ENCODE measurements at regions not wholly inside any gene's neighbourhood (a gene's known extent, or its start where the extent isn't known, plus 50 kb on each side); places are given as distances from the start of the nearest gene placed in this dataset.

- POLR2A ChIA-PET: no interaction called here
- CTCF ChIA-PET: no interaction called here
- TF ChIP-seq FOXM1 (IDR thresholded peaks at IDR 0.05; ENCODE audit: borderline replicate concordance): no peak
- DNase-seq (ENCODE audit: extremely low spot score): no peak
These were observed 84.9 kb upstream of the CEP78 start for GRCh38 chr9:78150983-78151356.

GRCh38 chr9:78150312-78150982 is 85.4 kb upstream of the CEP78 start:
- CTCF ChIA-PET: no interaction called here
- TF ChIP-seq HDGF (IDR thresholded peaks at IDR 0.05; ENCODE audit: borderline replicate concordance) (no peak), NFRKB (IDR thresholded peaks at IDR 0.05) (no peak), FOXK2 (IDR thresholded peaks at IDR 0.05) (no peak), ELF4 (IDR thresholded peaks at IDR 0.05) (no peak), ZNF384 (IDR thresholded peaks at IDR 0.05) (no peak), BHLHE40 (IDR thresholded peaks at IDR 0.05; ENCODE audit: borderline replicate concordance) (no peak), CTBP1 (IDR thresholded peaks at IDR 0.05; ENCODE audit: borderline replicate concordance) (no peak), SUZ12 (IDR thresholded peaks at IDR 0.05) (no peak), FOXA1 (IDR thresholded peaks at IDR 0.05) (no peak), SP1 (IDR thresholded peaks at IDR 0.05) (no peak), TARDBP (IDR thresholded peaks at IDR 0.05) (no peak), LEF1 (IDR thresholded peaks at IDR 0.05; ENCODE audit: borderline replicate concordance) (no peak), FOXM1 (IDR thresholded peaks at IDR 0.05; ENCODE audit: borderline replicate concordance) (no peak), ARNT (IDR thresholded peaks at IDR 0.05) (no peak), PKNOX1 (IDR thresholded peaks at IDR 0.05) (no peak), L3MBTL2 (conservative IDR thresholded peaks at IDR 0.05) (no peak)
- POLR2A ChIA-PET: no interaction called here
- no peak for DNase-seq (ENCODE audit: extremely low spot score)

GRCh38 chr9:78149702-78150291 is 86.1 kb upstream of the CEP78 start:
- ChIA-PET CTCF (no interaction called here), POLR2A (no interaction called here)
- TF ChIP-seq L3MBTL2 (conservative IDR thresholded peaks at IDR 0.05): no peak
- TF ChIP-seq HDGF (IDR thresholded peaks at IDR 0.05; ENCODE audit: borderline replicate concordance): no peak
- no peak for TF ChIP-seq SUZ12 (IDR thresholded peaks at IDR 0.05)
- TF ChIP-seq ELF4 (IDR thresholded peaks at IDR 0.05): no peak
- TF ChIP-seq CTBP1 (IDR thresholded peaks at IDR 0.05; ENCODE audit: borderline replicate concordance): no peak
- no peak for TF ChIP-seq LEF1 (IDR thresholded peaks at IDR 0.05; ENCODE audit: borderline replicate concordance)
- TF ChIP-seq NFRKB (IDR thresholded peaks at IDR 0.05): no peak
- TF ChIP-seq FOXK2 (IDR thresholded peaks at IDR 0.05): no peak
- TF ChIP-seq ARNT (IDR thresholded peaks at IDR 0.05): no peak
- TF ChIP-seq ZNF384 (IDR thresholded peaks at IDR 0.05): no peak
- no peak for TF ChIP-seq TARDBP (IDR thresholded peaks at IDR 0.05)
- TF ChIP-seq PKNOX1 (IDR thresholded peaks at IDR 0.05): no peak
- TF ChIP-seq FOXM1 (IDR thresholded peaks at IDR 0.05; ENCODE audit: borderline replicate concordance): no peak
- no peak for DNase-seq (ENCODE audit: extremely low spot score)

GRCh38 chr9:78146241-78146640 is 89.6 kb upstream of the CEP78 start:
- no peak for DNase-seq (ENCODE audit: extremely low spot score)
- POLR2A ChIA-PET: no interaction called here
- CTCF ChIA-PET: interaction anchor here (0.6 kb wide), 1 partner anchor 126 kb away, joined by 3 read pairs; no protein-coding TSS in a partner anchor

GRCh38 chr9:78144663-78145377 is 91.1 kb upstream of the CEP78 start:
- TF ChIP-seq L3MBTL2 (conservative IDR thresholded peaks at IDR 0.05) (no peak), CTBP1 (IDR thresholded peaks at IDR 0.05; ENCODE audit: borderline replicate concordance) (no peak), SUZ12 (IDR thresholded peaks at IDR 0.05) (no peak), BHLHE40 (IDR thresholded peaks at IDR 0.05; ENCODE audit: borderline replicate concordance) (no peak), PKNOX1 (IDR thresholded peaks at IDR 0.05) (no peak), ELF4 (IDR thresholded peaks at IDR 0.05) (no peak), ZNF384 (IDR thresholded peaks at IDR 0.05) (no peak), FOXK2 (IDR thresholded peaks at IDR 0.05) (no peak)
- DNase-seq (ENCODE audit: extremely low spot score): no peak
- POLR2A ChIA-PET: no interaction called here
- CTCF ChIA-PET: no interaction called here

More at GRCh38 chr9:78146241-78146640, 89.6 kb upstream of the CEP78 start:
- TF ChIP-seq PKNOX1 (IDR thresholded peaks at IDR 0.05) (no peak), ZNF384 (IDR thresholded peaks at IDR 0.05) (no peak), SUZ12 (IDR thresholded peaks at IDR 0.05) (no peak), LEF1 (IDR thresholded peaks at IDR 0.05; ENCODE audit: borderline replicate concordance) (no peak), FOXK2 (IDR thresholded peaks at IDR 0.05) (no peak), CTBP1 (IDR thresholded peaks at IDR 0.05; ENCODE audit: borderline replicate concordance) (no peak), L3MBTL2 (conservative IDR thresholded peaks at IDR 0.05) (no peak), FOXM1 (IDR thresholded peaks at IDR 0.05; ENCODE audit: borderline replicate concordance) (no peak), ARNT (IDR thresholded peaks at IDR 0.05) (no peak), TARDBP (IDR thresholded peaks at IDR 0.05) (no peak), HDGF (IDR thresholded peaks at IDR 0.05; ENCODE audit: borderline replicate concordance) (no peak), BHLHE40 (IDR thresholded peaks at IDR 0.05; ENCODE audit: borderline replicate concordance) (no peak), SP1 (IDR thresholded peaks at IDR 0.05) (no peak), ELF4 (IDR thresholded peaks at IDR 0.05) (no peak)

Data from HEK293T (cell line).